OCI-LY3 (cell line): ENCODE measurements at regions not wholly inside any gene's neighbourhood (a gene's known extent, or its start where the extent isn't known, plus 50 kb on each side); places are given as distances from the start of the nearest gene placed in this dataset.

Experiments used
- H2AFZ ChIP-seq: fragments of 200-600, 300-600 bp; shearing (Covaris generic); 2 replicates; pipeline ENCODE4 v1.6.0; 2014; ENCODE audit warnings: antibody characterized with exemption, low read depth, low read length
- H3K27ac ChIP-seq: fragments of 200-600, 300-600 bp; sonication (generic); 2 replicates; pipeline ENCODE4 v1.5.1; 2014; ENCODE audit warnings: mild to moderate bottlenecking, low read length, moderate library complexity, mixed read lengths
- H3K27me3 ChIP-seq: fragments of 200-600, 300-600 bp; sonication (generic); 2 replicates; pipeline ENCODE4 v1.6.1; 2014; ENCODE audit warnings: low read depth, low read length, mixed read lengths
- H3K36me3 ChIP-seq: fragments of 200-600, 300-600 bp; sonication (generic); replicated peaks from 2 replicates; pipeline ENCODE3; 2014; ENCODE audit warnings: low read depth, low read length, mixed read lengths
- H3K4me1 ChIP-seq: fragments of 300-600, 200-600 bp; sonication (generic); 2 replicates; pipeline ENCODE4 v1.6.1; 2014; ENCODE audit warnings: low read length, mixed read lengths
- H3K4me2 ChIP-seq: fragments of 200-600, 300-600 bp; sonication (generic); 2 replicates; pipeline ENCODE4 v1.6.1; 2014; ENCODE audit warnings: low read length, mixed read lengths
- H3K4me3 ChIP-seq: fragments of 300-600, 200-600 bp; sonication (generic); 2 replicates; pipeline ENCODE4 v1.5.1; 2014; ENCODE audit warnings: antibody characterized with exemption, mild to moderate bottlenecking, low read length, moderate library complexity
- H3K79me2 ChIP-seq: fragments of 300-600, 200-600 bp; shearing (Covaris generic); 2 replicates; pipeline ENCODE4 v1.6.1; 2014; ENCODE audit warnings: mild to moderate bottlenecking, low read length, mixed read lengths
- H3K9ac ChIP-seq: fragments of 300-600, 200-600 bp; shearing (Covaris generic); 2 replicates; pipeline ENCODE4 v1.6.0; 2014; ENCODE audit warnings: mild to moderate bottlenecking, low read length, moderate library complexity
- H3K9me3 ChIP-seq: fragments of 200-600, 300-600 bp; shearing (Covaris generic); 2 replicates; pipeline ENCODE4 v1.6.1; 2014; ENCODE audit warnings: low read length, mixed read lengths; ENCODE audit not compliant: insufficient read depth
- H4K20me1 ChIP-seq: fragments of 200-600, 300-600 bp; sonication (generic); 2 replicates; pipeline ENCODE4 v1.6.1; 2016; ENCODE audit warnings: low read length, mixed read lengths; ENCODE audit not compliant: insufficient read depth
- CTCF ChIP-seq: fragments of 200-600, 300-600 bp; sonication (generic); IDR thresholded peaks from 2 replicates; pipeline ENCODE4 v1.5.1; 2014; ENCODE audit warnings: antibody characterized with exemption, low read length, low read depth
- EZH2phosphoT487 ChIP-seq: fragments of 200-600 bp; shearing (Covaris generic); IDR thresholded peaks from 2 replicates; pipeline ENCODE4 v1.6.1; 2018; ENCODE audit warnings: antibody characterized with exemption, mixed run types, low read depth

- Histone ChIP-seq H3K4me3 (no peak overlapping the region), H3K27me3 (no peaks in the 10 kb centered on the region), H3K9me3 (no peaks in the 10 kb centered on the region), H3K79me2 (no peaks in the 10 kb centered on the region), H3K36me3 (no peaks in the 10 kb centered on the region), H2AFZ (no peak overlapping the region), H3K4me1 (no peaks in the 10 kb centered on the region), H3K4me2 (no peak overlapping the region), H3K27ac (no peak overlapping the region), H3K9ac (no peak overlapping the region), H4K20me1 (no peaks in the 10 kb centered on the region)
- TF ChIP-seq CTCF (no peak), EZH2phosphoT487 (no peak)
These were observed 375.8 kb downstream of the THBS2 start for GRCh38 chr6:168877821-168878282.

GRCh38 chr6:168876956-168877355, 376.7 kb downstream of the THBS2 start:
- no peak overlapping the region for H3K27ac ChIP-seq
- no peaks in the 10 kb centered on the region for H3K4me1 ChIP-seq
- H3K79me2 ChIP-seq, result no peaks in the 10 kb centered on the region
- H3K4me3 ChIP-seq, result no peak overlapping the region
- H3K4me2 ChIP-seq, result no peak overlapping the region
- TF ChIP-seq EZH2phosphoT487, result no peak
- TF ChIP-seq CTCF, result no peak
- no peak overlapping the region for H3K9ac ChIP-seq
- no peaks in the 10 kb centered on the region for H3K27me3 ChIP-seq
- H4K20me1 ChIP-seq, result no peaks in the 10 kb centered on the region
- H3K36me3 ChIP-seq, result no peaks in the 10 kb centered on the region
- no peak overlapping the region for H2AFZ ChIP-seq
- H3K9me3 ChIP-seq, result no peaks in the 10 kb centered on the region

- no peak for TF ChIP-seq CTCF
- TF ChIP-seq EZH2phosphoT487, result no peak
- Histone ChIP-seq H3K79me2 (no peaks in the 10 kb centered on the region), H3K4me1 (no peaks in the 10 kb centered on the region), H3K4me2 (no peak overlapping the region), H3K27me3 (no peaks in the 10 kb centered on the region), H2AFZ (no peak overlapping the region), H3K27ac (no peak overlapping the region), H3K9me3 (no peaks in the 10 kb centered on the region), H3K36me3 (no peaks in the 10 kb centered on the region), H4K20me1 (no peaks in the 10 kb centered on the region), H3K4me3 (no peak overlapping the region), H3K9ac (no peak overlapping the region)
These were observed 377.7 kb downstream of the THBS2 start for GRCh38 chr6:168875811-168876576.

GRCh38 chr6:168874637-168875036, 379.0 kb downstream of the THBS2 start:
- TF ChIP-seq EZH2phosphoT487 (no peak), CTCF (no peak)
- no peak overlapping the region for H3K4me3 ChIP-seq

More at GRCh38 chr6:168874637-168875036, 379.0 kb downstream of the THBS2 start:
- H4K20me1 ChIP-seq, result no peaks in the 10 kb centered on the region
- no peak overlapping the region for H2AFZ ChIP-seq
- H3K27ac ChIP-seq, result no peak overlapping the region
- H3K9me3 ChIP-seq, result no peaks in the 10 kb centered on the region
- no peaks in the 10 kb centered on the region for H3K36me3 ChIP-seq
- no peaks in the 10 kb centered on the region for H3K4me1 ChIP-seq
- H3K27me3 ChIP-seq, result no peaks in the 10 kb centered on the region
- no peaks in the 10 kb centered on the region for H3K79me2 ChIP-seq
- no peak overlapping the region for H3K9ac ChIP-seq
- no peak overlapping the region for H3K4me2 ChIP-seq
